HL-60 (cell line): ENCODE measurements at regions not wholly inside any gene's neighbourhood (a gene's known extent, or its start where the extent isn't known, plus 50 kb on each side); places are given as distances from the start of the nearest gene placed in this dataset.

Experiments
- DNase-seq, 2 experiments: peaks; one replicate each; pipeline ENCODE4 v3.0.0-alpha.2; 2010 to 2020; ENCODE audit warnings: low read depth in 1 of 2, low spot score in 1 of 2
- H3K27ac ChIP-seq: fragments of 250-450 bp; sonication (Bioruptor Pico); replicated peaks from 2 replicates; pipeline ENCODE4 v1.5.1; 2020; ENCODE audit warnings: mild to moderate bottlenecking, moderate library complexity
- H3K27me3 ChIP-seq: fragments of 250-450 bp; sonication (Bioruptor Pico); 2 replicates; pipeline ENCODE4 v1.5.1; 2021; ENCODE audit warnings: mild to moderate bottlenecking, moderate library complexity; ENCODE audit not compliant: insufficient read depth, poor library complexity, severe bottlenecking
- H3K4me3 ChIP-seq: replicated peaks from 2 replicates; pipeline ENCODE4 v1.5.1; 2011; ENCODE audit warnings: mild to moderate bottlenecking, control low read depth, low read length; ENCODE audit not compliant: insufficient read depth
- CTCF ChIP-seq: IDR thresholded peaks from one replicate; pipeline ENCODE4 v1.5.1; 2011; ENCODE audit warnings: low read length, control low read depth, inconsistent platforms; ENCODE audit not compliant: insufficient read depth
- GABPA ChIP-seq: IDR thresholded peaks from 2 replicates; pipeline ENCODE4 v1.6.1; 2012; ENCODE audit warnings: low read depth
- POLR2AphosphoS5 ChIP-seq: IDR thresholded peaks from 2 replicates; pipeline ENCODE4 v1.6.1; 2012; ENCODE audit warnings: low read depth
- SPI1 ChIP-seq: IDR thresholded peaks from 2 replicates; pipeline ENCODE4 v1.6.1; 2012; ENCODE audit warnings: low read depth, mild to moderate bottlenecking, borderline replicate concordance
- TF ChIP-seq, protein P1 (sequence below): IDR thresholded peaks from 2 replicates; pipeline ENCODE4 v1.6.1; 2012; ENCODE audit warnings: low read depth; ENCODE audit not compliant: insufficient replicate concordance

- Histone ChIP-seq H3K27me3 (no peaks in the 10 kb centered on the region), H3K27ac (no peak overlapping the region), H3K4me3 (no peak overlapping the region)
- no peak for DNase-seq
- TF ChIP-seq, protein P1, sequence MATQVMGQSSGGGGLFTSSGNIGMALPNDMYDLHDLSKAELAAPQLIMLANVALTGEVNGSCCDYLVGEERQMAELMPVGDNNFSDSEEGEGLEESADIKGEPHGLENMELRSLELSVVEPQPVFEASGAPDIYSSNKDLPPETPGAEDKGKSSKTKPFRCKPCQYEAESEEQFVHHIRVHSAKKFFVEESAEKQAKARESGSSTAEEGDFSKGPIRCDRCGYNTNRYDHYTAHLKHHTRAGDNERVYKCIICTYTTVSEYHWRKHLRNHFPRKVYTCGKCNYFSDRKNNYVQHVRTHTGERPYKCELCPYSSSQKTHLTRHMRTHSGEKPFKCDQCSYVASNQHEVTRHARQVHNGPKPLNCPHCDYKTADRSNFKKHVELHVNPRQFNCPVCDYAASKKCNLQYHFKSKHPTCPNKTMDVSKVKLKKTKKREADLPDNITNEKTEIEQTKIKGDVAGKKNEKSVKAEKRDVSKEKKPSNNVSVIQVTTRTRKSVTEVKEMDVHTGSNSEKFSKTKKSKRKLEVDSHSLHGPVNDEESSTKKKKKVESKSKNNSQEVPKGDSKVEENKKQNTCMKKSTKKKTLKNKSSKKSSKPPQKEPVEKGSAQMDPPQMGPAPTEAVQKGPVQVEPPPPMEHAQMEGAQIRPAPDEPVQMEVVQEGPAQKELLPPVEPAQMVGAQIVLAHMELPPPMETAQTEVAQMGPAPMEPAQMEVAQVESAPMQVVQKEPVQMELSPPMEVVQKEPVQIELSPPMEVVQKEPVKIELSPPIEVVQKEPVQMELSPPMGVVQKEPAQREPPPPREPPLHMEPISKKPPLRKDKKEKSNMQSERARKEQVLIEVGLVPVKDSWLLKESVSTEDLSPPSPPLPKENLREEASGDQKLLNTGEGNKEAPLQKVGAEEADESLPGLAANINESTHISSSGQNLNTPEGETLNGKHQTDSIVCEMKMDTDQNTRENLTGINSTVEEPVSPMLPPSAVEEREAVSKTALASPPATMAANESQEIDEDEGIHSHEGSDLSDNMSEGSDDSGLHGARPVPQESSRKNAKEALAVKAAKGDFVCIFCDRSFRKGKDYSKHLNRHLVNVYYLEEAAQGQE, result no peak
- TF ChIP-seq SPI1 (no peak), POLR2AphosphoS5 (no peak), GABPA (no peak), CTCF (no peak)
These were observed 435.5 kb downstream of the SOX11 start for GRCh38 chr2:6127718-6128117.

DNA sequence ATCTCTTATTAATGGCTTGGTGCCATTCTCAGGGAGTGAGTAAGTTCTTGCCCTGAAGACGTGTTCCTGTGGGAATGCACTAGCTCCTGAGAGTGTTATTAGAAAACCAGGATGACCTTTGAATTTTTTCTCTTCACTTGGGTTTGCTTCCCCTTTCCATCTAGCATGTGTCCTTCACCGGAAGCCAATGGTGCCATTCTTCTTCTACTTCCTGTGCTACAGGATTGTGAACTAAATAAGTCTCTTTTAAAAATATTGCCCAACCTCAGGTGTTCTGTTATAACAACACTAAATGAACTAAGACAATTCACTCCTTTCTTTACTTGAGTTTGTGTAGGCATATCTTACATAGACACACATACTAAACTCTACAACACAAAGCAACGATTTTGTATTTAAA lies 447.0 kb downstream of the SOX11 start:
- Histone ChIP-seq H3K4me3 (no peak overlapping the region), H3K27me3 (no peaks in the 10 kb centered on the region), H3K27ac (no peak overlapping the region)
- TF ChIP-seq, protein P1, result no peak
- no peak for TF ChIP-seq SPI1
- TF ChIP-seq CTCF, result no peak
- no peak for TF ChIP-seq POLR2AphosphoS5
- TF ChIP-seq GABPA, result peak; percentile 71
- no peak for DNase-seq

DNA sequence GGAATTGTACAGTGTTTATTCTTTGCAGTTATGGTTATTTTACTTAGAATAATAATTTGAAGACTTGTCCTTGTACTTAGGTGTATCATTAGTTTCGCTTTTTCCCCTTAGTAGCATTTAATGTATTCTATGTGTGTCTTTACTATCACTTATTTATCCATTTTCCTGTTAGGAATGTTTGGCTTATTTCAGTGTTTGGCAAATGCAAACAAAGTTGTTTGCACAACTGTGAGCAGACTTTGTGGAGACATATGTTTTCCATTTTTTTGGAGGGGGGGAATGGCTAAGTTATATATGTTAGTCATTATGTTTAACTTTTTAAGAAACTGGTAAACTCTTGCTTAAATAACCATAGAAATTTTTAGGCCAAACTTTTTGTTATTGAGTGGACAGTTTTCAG lies 447.7 kb downstream of the SOX11 start:
- Histone ChIP-seq H3K4me3 (no peak overlapping the region), H3K27ac (no peak overlapping the region), H3K27me3 (no peaks in the 10 kb centered on the region)
- DNase-seq, result no peak
- TF ChIP-seq SPI1 (no peak), CTCF (no peak), GABPA (no peak), POLR2AphosphoS5 (no peak)
- TF ChIP-seq, protein P1, result no peak
